KOPT-K1 (cell line): ENCODE measurements at regions not wholly inside any gene's neighbourhood (a gene's known extent, or its start where the extent isn't known, plus 50 kb on each side); places are given as distances from the start of the nearest gene placed in this dataset.

ENCODE experiments used
- H3K27ac ChIP-seq: fragments of 200-600 bp; sonication (generic); 2 replicates; pipeline ENCODE4 v1.5.1; 2016; ENCODE audit warnings: antibody characterized with exemption, mild to moderate bottlenecking, low read depth, low read length; ENCODE audit not compliant: poor library complexity, severe bottlenecking
- H3K36me3 ChIP-seq: fragments of 200-600 bp; sonication (generic); 2 replicates; pipeline ENCODE4 v1.5.1; 2017; ENCODE audit warnings: antibody characterized with exemption, mild to moderate bottlenecking, low read length, moderate library complexity; ENCODE audit not compliant: insufficient read depth
- H3K9me3 ChIP-seq: fragments of 200-600 bp; sonication (generic); 2 replicates; pipeline ENCODE4 v1.5.1; 2017; ENCODE audit warnings: antibody characterized with exemption, low read length, mild to moderate bottlenecking; ENCODE audit not compliant: insufficient read depth, poor library complexity, severe bottlenecking

GRCh38 chr5:130282049-130282448 is 377.8 kb downstream of the CHSY3 start:
- Histone ChIP-seq H3K36me3 (no peaks in the 10 kb centered on the region), H3K9me3 (no peaks in the 10 kb centered on the region), H3K27ac (no peak overlapping the region)

GRCh38 chr5:130280528-130281217 is 376.4 kb downstream of the CHSY3 start:
- Histone ChIP-seq H3K9me3 (no peaks in the 10 kb centered on the region), H3K36me3 (no peaks in the 10 kb centered on the region), H3K27ac (no peak overlapping the region)

- H3K27ac ChIP-seq, result no peak overlapping the region
- H3K36me3 ChIP-seq, result no peaks in the 10 kb centered on the region
- no peaks in the 10 kb centered on the region for H3K9me3 ChIP-seq
These were observed 375.1 kb downstream of the CHSY3 start for GRCh38 chr5:130279386-130279785.

GRCh38 chr5:130278136-130278535 is 373.9 kb downstream of the CHSY3 start:
- no peak overlapping the region for H3K27ac ChIP-seq
- no peaks in the 10 kb centered on the region for H3K36me3 ChIP-seq
- H3K9me3 ChIP-seq, result no peaks in the 10 kb centered on the region

- Histone ChIP-seq H3K9me3 (no peaks in the 10 kb centered on the region), H3K27ac (no peak overlapping the region), H3K36me3 (no peaks in the 10 kb centered on the region)
These were observed 373.3 kb downstream of the CHSY3 start for GRCh38 chr5:130277522-130277921.

- Histone ChIP-seq H3K9me3 (no peaks in the 10 kb centered on the region), H3K27ac (no peak overlapping the region), H3K36me3 (no peaks in the 10 kb centered on the region)
These were observed 372.7 kb downstream of the CHSY3 start for GRCh38 chr5:130277002-130277401.

GRCh38 chr5:130272837-130273236 is 368.6 kb downstream of the CHSY3 start:
- Histone ChIP-seq H3K36me3 (no peaks in the 10 kb centered on the region), H3K27ac (no peak overlapping the region), H3K9me3 (no peaks in the 10 kb centered on the region)

GRCh38 chr5:130270786-130271185 is 366.5 kb downstream of the CHSY3 start:
- no peak overlapping the region for H3K27ac ChIP-seq
- H3K36me3 ChIP-seq, result no peaks in the 10 kb centered on the region
- H3K9me3 ChIP-seq, result no peaks in the 10 kb centered on the region

- no peak overlapping the region for H3K27ac ChIP-seq
- H3K36me3 ChIP-seq, result no peaks in the 10 kb centered on the region
- no peaks in the 10 kb centered on the region for H3K9me3 ChIP-seq
These were observed 364.2 kb downstream of the CHSY3 start for GRCh38 chr5:130268489-130268888.

GRCh38 chr5:130267926-130268325 is 363.7 kb downstream of the CHSY3 start:
- Histone ChIP-seq H3K27ac (no peak overlapping the region), H3K9me3 (no peaks in the 10 kb centered on the region), H3K36me3 (no peaks in the 10 kb centered on the region)

GRCh38 chr5:130260481-130260880 is 356.2 kb downstream of the CHSY3 start:
- Histone ChIP-seq H3K9me3 (no peaks in the 10 kb centered on the region), H3K27ac (no peak overlapping the region), H3K36me3 (no peaks in the 10 kb centered on the region)

GRCh38 chr5:130251931-130252330 is 347.7 kb downstream of the CHSY3 start:
- no peaks in the 10 kb centered on the region for H3K36me3 ChIP-seq
- H3K27ac ChIP-seq, result no peak overlapping the region

GRCh38 chr5:130243641-130244040 is 339.4 kb downstream of the CHSY3 start:
- Histone ChIP-seq H3K36me3 (no peaks in the 10 kb centered on the region), H3K9me3 (no peaks in the 10 kb centered on the region)

More at GRCh38 chr5:130251931-130252330, 347.7 kb downstream of the CHSY3 start:
- no peaks in the 10 kb centered on the region for H3K9me3 ChIP-seq

GRCh38 chr5:130237721-130238120 is 333.5 kb downstream of the CHSY3 start:
- no peaks in the 10 kb centered on the region for H3K9me3 ChIP-seq
- H3K36me3 ChIP-seq, result no peaks in the 10 kb centered on the region
- H3K27ac ChIP-seq, result no peak overlapping the region

More at GRCh38 chr5:130243641-130244040, 339.4 kb downstream of the CHSY3 start:
- H3K27ac ChIP-seq, result no peak overlapping the region
